ENCODE measurements at regions not wholly inside any gene's neighbourhood (a gene's known extent, or its start where the extent isn't known, plus 50 kb on each side); places are given as distances from the start of the nearest gene placed in this dataset.
"Not testable (repeated sequence)": the region's sequence is repeated elsewhere in the genome, so short reads cannot be mapped to it uniquely, and the experiment has no call there.

- H3K4me3 ChIP-seq (ENCODE audit: control insufficient read depth, low read depth, low read length), result no peak overlapping the region
- no peak for DNase-seq (ENCODE audit: low read depth)
- no peak for TF ChIP-seq CTCF (IDR thresholded peaks at IDR 0.05; ENCODE audit: control insufficient read depth, insufficient read depth, low read depth, low read length, missing control alignments)
Measured at GRCh38 chr13:50509167-50509566, 334.3 kb downstream of the DLEU7 start.

GRCh38 chr13:50509771-50510441 is 333.6 kb downstream of the DLEU7 start:
- no peak overlapping the region for H3K4me3 ChIP-seq (ENCODE audit: control insufficient read depth, low read depth, low read length)
- DNase-seq (ENCODE audit: low read depth), result no peak
- TF ChIP-seq CTCF (IDR thresholded peaks at IDR 0.05; ENCODE audit: control insufficient read depth, insufficient read depth, low read depth, low read length, missing control alignments), result no peak

GRCh38 chr13:50510885-50511545 is 332.5 kb downstream of the DLEU7 start:
- DNase-seq (ENCODE audit: low read depth); H3K4me3 ChIP-seq (ENCODE audit: control insufficient read depth, low read depth, low read length): not testable (repeated sequence)

- DNase-seq (ENCODE audit: low read depth), result no peak
- TF ChIP-seq CTCF (IDR thresholded peaks at IDR 0.05; ENCODE audit: control insufficient read depth, insufficient read depth, low read depth, low read length, missing control alignments), result no peak
- no peak overlapping the region for H3K4me3 ChIP-seq (ENCODE audit: control insufficient read depth, low read depth, low read length)
Measured at GRCh38 chr13:50511877-50512341, 331.6 kb downstream of the DLEU7 start.

GRCh38 chr13:50512474-50513299 is 330.8 kb downstream of the DLEU7 start:
- H3K4me3 ChIP-seq (ENCODE audit: control insufficient read depth, low read depth, low read length), result no peak overlapping the region
- TF ChIP-seq CTCF (IDR thresholded peaks at IDR 0.05; ENCODE audit: control insufficient read depth, insufficient read depth, low read depth, low read length, missing control alignments), result no peak

GRCh38 chr13:50513300-50513877 is 330.1 kb downstream of the DLEU7 start:
- no peak for DNase-seq (ENCODE audit: low read depth)
- H3K4me3 ChIP-seq (ENCODE audit: control insufficient read depth, low read depth, low read length), result no peak overlapping the region

More at GRCh38 chr13:50512474-50513299, 330.8 kb downstream of the DLEU7 start:
- no peak for DNase-seq (ENCODE audit: low read depth)

More at GRCh38 chr13:50513300-50513877, 330.1 kb downstream of the DLEU7 start:
- no peak for TF ChIP-seq CTCF (IDR thresholded peaks at IDR 0.05; ENCODE audit: control insufficient read depth, insufficient read depth, low read depth, low read length, missing control alignments)

All from AG09309 (cell line).